Glomerular endothelial cell (primary cell): ENCODE measurements at regions not wholly inside any gene's neighbourhood (a gene's known extent, or its start where the extent isn't known, plus 50 kb on each side); places are given as distances from the start of the nearest gene placed in this dataset.
"Not testable (repeated sequence)": the region's sequence is repeated elsewhere in the genome, so short reads cannot be mapped to it uniquely, and the experiment has no call there.

Experiments used
- DNase-seq: peaks from one replicate; pipeline ENCODE4 v3.0.0-alpha.2; 2011; ENCODE audit warnings: low read depth, low spot score; ENCODE audit errors: extremely low read depth

GRCh38 chr4:154035341-154035740 lies 246.5 kb upstream of the SFRP2 start:
- no peak for DNase-seq

- DNase-seq = no peak
These were observed 245.0 kb upstream of the SFRP2 start for GRCh38 chr4:154033921-154034320.

GRCh38 chr4:154032914-154033313 lies 244.0 kb upstream of the SFRP2 start:
- DNase-seq = no peak

GRCh38 chr4:154030746-154031145 lies 241.9 kb upstream of the SFRP2 start:
- DNase-seq = no peak

- no peak for DNase-seq
These were observed 241.3 kb upstream of the SFRP2 start for GRCh38 chr4:154030152-154030551.

- no peak for DNase-seq
These were observed 240.3 kb upstream of the SFRP2 start for GRCh38 chr4:154029171-154029570.

- no peak for DNase-seq
These were observed 236.2 kb upstream of the SFRP2 start for GRCh38 chr4:154025110-154025509.

- DNase-seq = no peak
These were observed 235.3 kb upstream of the SFRP2 start for GRCh38 chr4:154024097-154024694.

- not testable (repeated sequence) for DNase-seq
These were observed 234.8 kb upstream of the SFRP2 start for GRCh38 chr4:154023671-154024070.

GRCh38 chr4:154019811-154020210 lies 230.9 kb upstream of the SFRP2 start:
- no peak for DNase-seq

- DNase-seq = no peak
These were observed 229.8 kb upstream of the SFRP2 start for GRCh38 chr4:154018659-154019058.

GRCh38 chr4:154015578-154015977 lies 226.7 kb upstream of the SFRP2 start:
- DNase-seq = no peak

GRCh38 chr4:154014407-154015321 lies 225.8 kb upstream of the SFRP2 start:
- no peak for DNase-seq

GRCh38 chr4:154013576-154013975 lies 224.7 kb upstream of the SFRP2 start:
- DNase-seq = no peak

GRCh38 chr4:154010371-154010770 lies 221.5 kb upstream of the SFRP2 start:
- DNase-seq = no peak

- no peak for DNase-seq
These were observed 220.9 kb upstream of the SFRP2 start for GRCh38 chr4:154009788-154010187.

GRCh38 chr4:154009191-154009590 lies 220.3 kb upstream of the SFRP2 start:
- no peak for DNase-seq

GRCh38 chr4:154005171-154005520 lies 216.3 kb upstream of the SFRP2 start:
- DNase-seq = no peak

GRCh38 chr4:154004507-154005170 lies 215.8 kb upstream of the SFRP2 start:
- DNase-seq = no peak

GRCh38 chr4:154004016-154004415 lies 215.1 kb upstream of the SFRP2 start:
- no peak for DNase-seq

- no peak for DNase-seq
These were observed 214.5 kb upstream of the SFRP2 start for GRCh38 chr4:154003378-154003777.

- no peak for DNase-seq
These were observed 212.3 kb upstream of the SFRP2 start for GRCh38 chr4:154001193-154001592.
